22Rv1 (cell line): ENCODE measurements at regions not wholly inside any gene's neighbourhood (a gene's known extent, or its start where the extent isn't known, plus 50 kb on each side); places are given as distances from the start of the nearest gene placed in this dataset.

Source experiments
- CTCF ChIP-seq: fragments of 450-650 bp; IDR thresholded peaks from 2 replicates; pipeline ENCODE4 v1.5.1; 2017; ENCODE audit warnings: mild to moderate bottlenecking
- ZFX ChIP-seq: fragments of 450-650 bp; IDR thresholded peaks from 2 replicates; pipeline ENCODE4 v1.6.1; 2017; ENCODE audit warnings: antibody characterized with exemption, borderline replicate concordance

GRCh38 chr17:79401704-79402674 lies 208.9 kb downstream of the RBFOX3 start:
- no peak for TF ChIP-seq CTCF
- no peak for TF ChIP-seq ZFX
